Retinal pigment epithelial cell (primary cell): ENCODE measurements at regions not wholly inside any gene's neighbourhood (a gene's known extent, or its start where the extent isn't known, plus 50 kb on each side); places are given as distances from the start of the nearest gene placed in this dataset.

Experiments
- DNase-seq: peaks from one replicate; pipeline ENCODE4 v3.0.0-alpha.2; 2010; ENCODE audit warnings: low read depth
- H3K4me3 ChIP-seq: 2 replicates; pipeline ENCODE4 v1.5.1; 2011; ENCODE audit warnings: mild to moderate bottlenecking, low read length, control low read depth, moderate library complexity
- CTCF ChIP-seq: conservative IDR thresholded peaks from 2 replicates; pipeline ENCODE4 v1.5.1; 2011; ENCODE audit warnings: low read depth, low read length, control low read depth, inconsistent platforms

- H3K4me3 ChIP-seq, result no peak overlapping the region
- no peak for TF ChIP-seq CTCF
- no peak for DNase-seq
Measured at GRCh38 chr5:21694567-21694966, 1158.6 kb downstream of the CDH12 start.

- TF ChIP-seq CTCF, result no peak
- no peak for DNase-seq
- H3K4me3 ChIP-seq, result no peak overlapping the region
Measured at GRCh38 chr5:21693591-21693990, 1159.6 kb downstream of the CDH12 start.

- DNase-seq, result no peak
- no peak for TF ChIP-seq CTCF
- H3K4me3 ChIP-seq, result no peak overlapping the region
Measured at GRCh38 chr5:21689587-21689986, 1163.6 kb downstream of the CDH12 start.

GRCh38 chr5:21688655-21689054 is 1164.5 kb downstream of the CDH12 start:
- TF ChIP-seq CTCF, result no peak

GRCh38 chr5:21687621-21688020 is 1165.5 kb downstream of the CDH12 start:
- TF ChIP-seq CTCF, result no peak
- DNase-seq, result no peak
- no peak overlapping the region for H3K4me3 ChIP-seq

More at GRCh38 chr5:21688655-21689054, 1164.5 kb downstream of the CDH12 start:
- no peak for DNase-seq
- H3K4me3 ChIP-seq, result no peak overlapping the region

GRCh38 chr5:21686706-21687105 is 1166.4 kb downstream of the CDH12 start:
- DNase-seq, result no peak
- H3K4me3 ChIP-seq, result no peak overlapping the region
- no peak for TF ChIP-seq CTCF

GRCh38 chr5:21685522-21685921 is 1167.6 kb downstream of the CDH12 start:
- no peak for DNase-seq
- H3K4me3 ChIP-seq, result no peak overlapping the region
- no peak for TF ChIP-seq CTCF
